Liver (tissue), 8 donors: ENCODE measurements at regions not wholly inside any gene's neighbourhood (a gene's known extent, or its start where the extent isn't known, plus 50 kb on each side); places are given as distances from the start of the nearest gene placed in this dataset.

Experiments used
- DNase-seq: peaks from one replicate; pipeline ENCODE4 v3.0.0-alpha.2; 2017; ENCODE audit warnings: low spot score
- H3K27ac ChIP-seq, 2 donors: one replicate each; pipeline ENCODE4 v1.7.0; 2013; ENCODE audit warnings: inconsistent platforms in 2 of 2, low read length in 2 of 2, control low read depth in 1 of 2, low read depth in 1 of 2, mild to moderate bottlenecking in 1 of 2
- H3K27me3 ChIP-seq, 4 donors: one replicate each; pipeline versions ENCODE4 v1.6.1 to v1.7.0; 2013; ENCODE audit warnings: low read length in 3 of 4, inconsistent platforms in 1 of 4, mild to moderate bottlenecking in 1 of 4, moderate library complexity in 1 of 4; ENCODE audit not compliant: control insufficient read depth in 4 of 4, insufficient read depth in 4 of 4
- H3K36me3 ChIP-seq, 4 donors: one replicate each; pipeline versions ENCODE4 v1.6.1 to v1.7.0; 2013; ENCODE audit warnings: low read length in 3 of 4, mild to moderate bottlenecking in 3 of 4, low read depth in 1 of 4, moderate library complexity in 1 of 4; ENCODE audit not compliant: control insufficient read depth in 4 of 4, insufficient read depth in 3 of 4
- H3K4me1 ChIP-seq, 4 donors: one replicate each; pipeline versions ENCODE4 v1.6.1 to v1.7.0; 2013; ENCODE audit warnings: low read length in 3 of 4, mild to moderate bottlenecking in 3 of 4, moderate library complexity in 1 of 4; ENCODE audit not compliant: control insufficient read depth in 4 of 4, insufficient read depth in 4 of 4
- H3K4me3 ChIP-seq, 3 donors: one replicate each; pipeline versions ENCODE4 v1.6.1 to v1.7.0; 2013; ENCODE audit warnings: low read length in 3 of 3, control low read depth in 1 of 3, low read depth in 1 of 3, mild to moderate bottlenecking in 1 of 3
- H3K9ac ChIP-seq, 2 donors: one replicate each; pipeline ENCODE4 v1.7.0; 2013; ENCODE audit warnings: low read length in 2 of 2, mild to moderate bottlenecking in 2 of 2, moderate library complexity in 2 of 2, control low read depth in 1 of 2, low read depth in 1 of 2
- H3K9me3 ChIP-seq, 4 donors: one replicate each; pipeline versions ENCODE4 v1.6.1 to v1.7.0; 2013; ENCODE audit warnings: low read length in 3 of 4; ENCODE audit not compliant: control insufficient read depth in 4 of 4
- EGR1 ChIP-seq, 2 donors: IDR thresholded peaks; 2 replicates each; pipeline ENCODE4 v1.6.1; 2016 to 2018; ENCODE audit warnings: antibody characterized with exemption in 2 of 2, low read depth in 2 of 2
- FOXA1 ChIP-seq: IDR thresholded peaks from 2 replicates; pipeline ENCODE4 v1.6.1; 2016; ENCODE audit warnings: antibody characterized with exemption
- FOXA2 ChIP-seq: IDR thresholded peaks from 2 replicates; pipeline ENCODE4 v1.6.1; 2016; ENCODE audit warnings: antibody characterized with exemption
- GABPA ChIP-seq, 2 donors: IDR thresholded peaks in 1 of 2; conservative IDR thresholded peaks in 1 of 2; 2 replicates each; pipeline ENCODE4 v1.6.1; 2016; ENCODE audit warnings: antibody characterized with exemption in 2 of 2, mild to moderate bottlenecking in 1 of 2, moderate library complexity in 1 of 2
- HNF4A ChIP-seq, 2 donors: conservative IDR thresholded peaks; 2 replicates each; pipeline ENCODE4 v1.6.1; 2016; ENCODE audit warnings: antibody characterized with exemption in 2 of 2, mild to moderate bottlenecking in 2 of 2
- HNF4G ChIP-seq: IDR thresholded peaks from 2 replicates; pipeline ENCODE4 v1.6.1; 2016; ENCODE audit warnings: antibody characterized with exemption
- JUND ChIP-seq, 2 donors: IDR thresholded peaks; 2 replicates each; pipeline ENCODE4 v1.6.1; 2016; ENCODE audit warnings: antibody characterized with exemption in 2 of 2
- MAX ChIP-seq: IDR thresholded peaks from 2 replicates; pipeline ENCODE4 v1.6.1; 2016; ENCODE audit warnings: antibody characterized with exemption
- NR2F2 ChIP-seq: IDR thresholded peaks from 2 replicates; pipeline ENCODE4 v1.6.1; 2016; ENCODE audit warnings: antibody characterized with exemption
- RAD21 ChIP-seq, 2 donors: IDR thresholded peaks; 2 replicates each; pipeline ENCODE4 v1.6.1; 2016; ENCODE audit warnings: antibody characterized with exemption in 2 of 2, mild to moderate bottlenecking in 2 of 2
- REST ChIP-seq: IDR thresholded peaks from 2 replicates; pipeline ENCODE4 v1.6.1; 2016; ENCODE audit warnings: antibody characterized with exemption, mild to moderate bottlenecking
- RXRA ChIP-seq, 2 donors: IDR thresholded peaks; 2 replicates each; pipeline ENCODE4 v1.6.1; 2017 to 2018; ENCODE audit warnings: antibody characterized with exemption in 2 of 2, mild to moderate bottlenecking in 1 of 2
- SP1 ChIP-seq: IDR thresholded peaks from 2 replicates; pipeline ENCODE4 v1.6.1; 2018; ENCODE audit warnings: antibody characterized with exemption, mild to moderate bottlenecking
- TAF1 ChIP-seq: conservative IDR thresholded peaks from 2 replicates; pipeline ENCODE4 v1.6.1; 2016; ENCODE audit warnings: antibody characterized with exemption, mild to moderate bottlenecking
- YY1 ChIP-seq: IDR thresholded peaks from 2 replicates; pipeline ENCODE4 v1.6.1; 2016; ENCODE audit warnings: antibody characterized with exemption, mild to moderate bottlenecking
- ZBTB33 ChIP-seq: IDR thresholded peaks from 2 replicates; pipeline ENCODE4 v1.6.1; 2016; ENCODE audit warnings: antibody characterized with exemption
- WGBS: extraction: QIAGEN DNeasy Blood & Tissue Kit; methylation state at CpG from one replicate; pipeline ENCODE4 v1.1.7; 2013; 5-methylcytosine and 5-hydroxymethylcytosine counted together
- TF ChIP-seq, protein P1 (sequence below): IDR thresholded peaks from 2 replicates; pipeline ENCODE4 v1.6.1; 2016; ENCODE audit warnings: antibody characterized with exemption
- TF ChIP-seq, protein P2 (sequence below): fragments of 150-350 bp; IDR thresholded peaks from 2 replicates; pipeline ENCODE4 v1.5.1; 2017; ENCODE audit warnings: improper control_type of control experiment, low read depth, low read length; ENCODE audit not compliant: missing input control
- donor health status: healthy.
- donor health status: healthy.
- donor health status: healthy.
- donor health status: healthy.
- donor health status: healthy.

DNA sequence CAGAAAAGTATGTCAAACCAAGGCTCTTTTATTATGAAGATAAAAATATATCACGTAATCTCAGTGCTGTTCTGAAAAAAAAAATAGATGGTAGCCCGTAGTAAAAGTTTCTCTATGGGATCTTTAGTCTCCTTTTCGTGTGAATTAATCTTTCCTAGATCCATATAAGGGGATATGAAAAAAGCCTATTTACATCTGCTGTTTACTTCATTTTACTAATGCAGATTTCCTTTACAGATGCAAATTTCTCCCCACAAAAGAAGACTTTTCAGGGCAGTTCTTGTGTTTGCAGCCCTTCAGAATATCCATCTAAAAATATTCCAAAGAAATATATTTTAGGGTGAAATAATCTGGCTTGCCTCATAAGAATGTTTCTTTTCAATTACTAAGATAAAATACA is 1291.7 kb downstream of the ROBO1 start:
- 81% methylated on average over 3 of the region's 3 CpGs for WGBS
- no peak for DNase-seq
- Histone ChIP-seq H3K9me3 (peaks cover 0 to 8% (median 0%) of the 10 kb centered on the region in 4 donors), H3K4me1 (no peaks in the 10 kb centered on the region), H3K27me3 (no peaks in the 10 kb centered on the region), H3K9ac (no peak overlapping the region), H3K4me3 (no peak overlapping the region), H3K36me3 (no peaks in the 10 kb centered on the region), H3K27ac (no peak overlapping the region)
- TF ChIP-seq YY1: no peak
- TF ChIP-seq FOXA1: no peak
- TF ChIP-seq HNF4A (conservative IDR thresholded peaks at IDR 0.05): no peak
- TF ChIP-seq REST: no peak
- TF ChIP-seq EGR1 (IDR thresholded peaks at IDR 0.05; ENCODE audit: low read depth in 2 of 2): no peak
- no peak for TF ChIP-seq GABPA (IDR thresholded peaks at IDR 0.05 in 1 of 2, conservative IDR thresholded peaks at IDR 0.05 in 1 of 2)
- TF ChIP-seq, protein P1, sequence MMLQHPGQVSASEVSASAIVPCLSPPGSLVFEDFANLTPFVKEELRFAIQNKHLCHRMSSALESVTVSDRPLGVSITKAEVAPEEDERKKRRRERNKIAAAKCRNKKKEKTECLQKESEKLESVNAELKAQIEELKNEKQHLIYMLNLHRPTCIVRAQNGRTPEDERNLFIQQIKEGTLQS: no peak
- no peak for TF ChIP-seq TAF1
- no peak for TF ChIP-seq NR2F2
- no peak for TF ChIP-seq RXRA (IDR thresholded peaks at IDR 0.05)
- no peak for TF ChIP-seq RAD21 (IDR thresholded peaks at IDR 0.05)
- no peak for TF ChIP-seq JUND (IDR thresholded peaks at IDR 0.05)
- no peak for TF ChIP-seq SP1
- TF ChIP-seq, protein P2, sequence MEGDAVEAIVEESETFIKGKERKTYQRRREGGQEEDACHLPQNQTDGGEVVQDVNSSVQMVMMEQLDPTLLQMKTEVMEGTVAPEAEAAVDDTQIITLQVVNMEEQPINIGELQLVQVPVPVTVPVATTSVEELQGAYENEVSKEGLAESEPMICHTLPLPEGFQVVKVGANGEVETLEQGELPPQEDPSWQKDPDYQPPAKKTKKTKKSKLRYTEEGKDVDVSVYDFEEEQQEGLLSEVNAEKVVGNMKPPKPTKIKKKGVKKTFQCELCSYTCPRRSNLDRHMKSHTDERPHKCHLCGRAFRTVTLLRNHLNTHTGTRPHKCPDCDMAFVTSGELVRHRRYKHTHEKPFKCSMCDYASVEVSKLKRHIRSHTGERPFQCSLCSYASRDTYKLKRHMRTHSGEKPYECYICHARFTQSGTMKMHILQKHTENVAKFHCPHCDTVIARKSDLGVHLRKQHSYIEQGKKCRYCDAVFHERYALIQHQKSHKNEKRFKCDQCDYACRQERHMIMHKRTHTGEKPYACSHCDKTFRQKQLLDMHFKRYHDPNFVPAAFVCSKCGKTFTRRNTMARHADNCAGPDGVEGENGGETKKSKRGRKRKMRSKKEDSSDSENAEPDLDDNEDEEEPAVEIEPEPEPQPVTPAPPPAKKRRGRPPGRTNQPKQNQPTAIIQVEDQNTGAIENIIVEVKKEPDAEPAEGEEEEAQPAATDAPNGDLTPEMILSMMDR: no peak
- no peak for TF ChIP-seq HNF4G
- TF ChIP-seq MAX: no peak
- TF ChIP-seq FOXA2: no peak
- TF ChIP-seq ZBTB33: no peak
